ENCODE measurements at regions not wholly inside any gene's neighbourhood (a gene's known extent, or its start where the extent isn't known, plus 50 kb on each side); places are given as distances from the start of the nearest gene placed in this dataset.

DNA sequence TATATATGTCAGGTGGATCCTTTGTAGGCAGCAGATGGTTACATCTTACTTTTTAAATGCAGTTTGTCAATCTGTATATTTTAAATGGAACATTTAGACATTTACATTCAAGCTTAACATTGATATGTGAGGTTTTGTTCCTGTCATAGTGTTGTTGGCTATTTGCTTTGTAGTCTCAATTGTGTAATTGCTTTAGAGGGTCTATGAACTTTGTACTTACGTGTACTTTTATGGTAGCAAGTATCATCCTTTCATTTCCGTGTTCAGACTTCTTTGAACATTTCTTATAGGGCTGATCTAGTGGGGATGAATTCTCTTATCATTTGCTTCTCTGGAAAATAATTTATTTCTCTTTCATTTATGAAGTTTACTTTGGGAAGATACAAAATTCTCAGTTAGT is 656.0 kb downstream of the OTOL1 start:
- H3K9me2 ChIP-seq (ENCODE audit: insufficient read depth) = no peaks in the 10 kb centered on the region
- intact Hi-C loops (cut with micrococcal nuclease) = no loop called here
- POLR2A ChIA-PET = no interaction called here
- no peaks in the 10 kb centered on the region for H4K20me1 ChIP-seq (ENCODE audit: insufficient read depth)
- H3K4me3 ChIP-seq (replicated peaks in 1 of 2; ENCODE audit: low read depth in 1 of 2, low read length in 2 of 2) = no peak overlapping the region
- no peaks in the 10 kb centered on the region for H3K27me3 ChIP-seq (ENCODE audit: insufficient read depth, low read length)
- TF ChIP-seq POLR2AphosphoS5 (IDR thresholded peaks at IDR 0.05; ENCODE audit: low read depth, low read length) (no peak), EZH2phosphoT487 (IDR thresholded peaks at IDR 0.05; ENCODE audit: borderline replicate concordance) (no peak), RAD21 (IDR thresholded peaks at IDR 0.05; ENCODE audit: low read depth) (no peak), YY1 (IDR thresholded peaks at IDR 0.05; ENCODE audit: extremely low read depth, insufficient replicate concordance, low read depth, low read length) (no peak), ELF1 (IDR thresholded peaks at IDR 0.05; ENCODE audit: borderline replicate concordance, low read depth) (no peak), EGR1 (IDR thresholded peaks at IDR 0.05; ENCODE audit: low read depth) (no peak), ZNF274 (IDR thresholded peaks at IDR 0.05; ENCODE audit: low read depth, low read length) (no peak), SRF (IDR thresholded peaks at IDR 0.05; ENCODE audit: low read depth) (no peak), POLR2A (IDR thresholded peaks at IDR 0.05; ENCODE audit: borderline replicate concordance, extremely low read depth, insufficient read depth, insufficient read length) (no peak), EZH2 (IDR thresholded peaks at IDR 0.05) (no peak), FOSL1 (IDR thresholded peaks at IDR 0.05; ENCODE audit: low read depth) (no peak), CBX3 (IDR thresholded peaks at IDR 0.05; ENCODE audit: low read depth) (no peak), CEBPB (IDR thresholded peaks at IDR 0.05; ENCODE audit: low read depth) (no peak), JUND (IDR thresholded peaks at IDR 0.05) (no peak), ZFX (IDR thresholded peaks at IDR 0.05) (no peak)
- TF ChIP-seq, protein P1, sequence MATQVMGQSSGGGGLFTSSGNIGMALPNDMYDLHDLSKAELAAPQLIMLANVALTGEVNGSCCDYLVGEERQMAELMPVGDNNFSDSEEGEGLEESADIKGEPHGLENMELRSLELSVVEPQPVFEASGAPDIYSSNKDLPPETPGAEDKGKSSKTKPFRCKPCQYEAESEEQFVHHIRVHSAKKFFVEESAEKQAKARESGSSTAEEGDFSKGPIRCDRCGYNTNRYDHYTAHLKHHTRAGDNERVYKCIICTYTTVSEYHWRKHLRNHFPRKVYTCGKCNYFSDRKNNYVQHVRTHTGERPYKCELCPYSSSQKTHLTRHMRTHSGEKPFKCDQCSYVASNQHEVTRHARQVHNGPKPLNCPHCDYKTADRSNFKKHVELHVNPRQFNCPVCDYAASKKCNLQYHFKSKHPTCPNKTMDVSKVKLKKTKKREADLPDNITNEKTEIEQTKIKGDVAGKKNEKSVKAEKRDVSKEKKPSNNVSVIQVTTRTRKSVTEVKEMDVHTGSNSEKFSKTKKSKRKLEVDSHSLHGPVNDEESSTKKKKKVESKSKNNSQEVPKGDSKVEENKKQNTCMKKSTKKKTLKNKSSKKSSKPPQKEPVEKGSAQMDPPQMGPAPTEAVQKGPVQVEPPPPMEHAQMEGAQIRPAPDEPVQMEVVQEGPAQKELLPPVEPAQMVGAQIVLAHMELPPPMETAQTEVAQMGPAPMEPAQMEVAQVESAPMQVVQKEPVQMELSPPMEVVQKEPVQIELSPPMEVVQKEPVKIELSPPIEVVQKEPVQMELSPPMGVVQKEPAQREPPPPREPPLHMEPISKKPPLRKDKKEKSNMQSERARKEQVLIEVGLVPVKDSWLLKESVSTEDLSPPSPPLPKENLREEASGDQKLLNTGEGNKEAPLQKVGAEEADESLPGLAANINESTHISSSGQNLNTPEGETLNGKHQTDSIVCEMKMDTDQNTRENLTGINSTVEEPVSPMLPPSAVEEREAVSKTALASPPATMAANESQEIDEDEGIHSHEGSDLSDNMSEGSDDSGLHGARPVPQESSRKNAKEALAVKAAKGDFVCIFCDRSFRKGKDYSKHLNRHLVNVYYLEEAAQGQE (IDR thresholded peaks at IDR 0.05; ENCODE audit: low read depth) = no peak
- TF ChIP-seq, protein P2, sequence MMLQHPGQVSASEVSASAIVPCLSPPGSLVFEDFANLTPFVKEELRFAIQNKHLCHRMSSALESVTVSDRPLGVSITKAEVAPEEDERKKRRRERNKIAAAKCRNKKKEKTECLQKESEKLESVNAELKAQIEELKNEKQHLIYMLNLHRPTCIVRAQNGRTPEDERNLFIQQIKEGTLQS (IDR thresholded peaks at IDR 0.05) = no peak
- TF ChIP-seq, protein P3, sequence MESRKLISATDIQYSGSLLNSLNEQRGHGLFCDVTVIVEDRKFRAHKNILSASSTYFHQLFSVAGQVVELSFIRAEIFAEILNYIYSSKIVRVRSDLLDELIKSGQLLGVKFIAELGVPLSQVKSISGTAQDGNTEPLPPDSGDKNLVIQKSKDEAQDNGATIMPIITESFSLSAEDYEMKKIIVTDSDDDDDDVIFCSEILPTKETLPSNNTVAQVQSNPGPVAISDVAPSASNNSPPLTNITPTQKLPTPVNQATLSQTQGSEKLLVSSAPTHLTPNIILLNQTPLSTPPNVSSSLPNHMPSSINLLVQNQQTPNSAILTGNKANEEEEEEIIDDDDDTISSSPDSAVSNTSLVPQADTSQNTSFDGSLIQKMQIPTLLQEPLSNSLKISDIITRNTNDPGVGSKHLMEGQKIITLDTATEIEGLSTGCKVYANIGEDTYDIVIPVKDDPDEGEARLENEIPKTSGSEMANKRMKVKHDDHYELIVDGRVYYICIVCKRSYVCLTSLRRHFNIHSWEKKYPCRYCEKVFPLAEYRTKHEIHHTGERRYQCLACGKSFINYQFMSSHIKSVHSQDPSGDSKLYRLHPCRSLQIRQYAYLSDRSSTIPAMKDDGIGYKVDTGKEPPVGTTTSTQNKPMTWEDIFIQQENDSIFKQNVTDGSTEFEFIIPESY (IDR thresholded peaks at IDR 0.05; ENCODE audit: extremely low read depth, insufficient replicate concordance, low read length) = no peak
- TF ChIP-seq, protein P4, sequence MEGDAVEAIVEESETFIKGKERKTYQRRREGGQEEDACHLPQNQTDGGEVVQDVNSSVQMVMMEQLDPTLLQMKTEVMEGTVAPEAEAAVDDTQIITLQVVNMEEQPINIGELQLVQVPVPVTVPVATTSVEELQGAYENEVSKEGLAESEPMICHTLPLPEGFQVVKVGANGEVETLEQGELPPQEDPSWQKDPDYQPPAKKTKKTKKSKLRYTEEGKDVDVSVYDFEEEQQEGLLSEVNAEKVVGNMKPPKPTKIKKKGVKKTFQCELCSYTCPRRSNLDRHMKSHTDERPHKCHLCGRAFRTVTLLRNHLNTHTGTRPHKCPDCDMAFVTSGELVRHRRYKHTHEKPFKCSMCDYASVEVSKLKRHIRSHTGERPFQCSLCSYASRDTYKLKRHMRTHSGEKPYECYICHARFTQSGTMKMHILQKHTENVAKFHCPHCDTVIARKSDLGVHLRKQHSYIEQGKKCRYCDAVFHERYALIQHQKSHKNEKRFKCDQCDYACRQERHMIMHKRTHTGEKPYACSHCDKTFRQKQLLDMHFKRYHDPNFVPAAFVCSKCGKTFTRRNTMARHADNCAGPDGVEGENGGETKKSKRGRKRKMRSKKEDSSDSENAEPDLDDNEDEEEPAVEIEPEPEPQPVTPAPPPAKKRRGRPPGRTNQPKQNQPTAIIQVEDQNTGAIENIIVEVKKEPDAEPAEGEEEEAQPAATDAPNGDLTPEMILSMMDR (IDR thresholded peaks at IDR 0.05 in 2 of 3, conservative IDR thresholded peaks at IDR 0.05 in 1 of 3; ENCODE audit: borderline replicate concordance in 1 of 3, insufficient read depth in 1 of 3, low read depth in 2 of 3, low read length in 2 of 3) = no peak
- CTCF ChIA-PET = no interaction called here
- no peaks in the 10 kb centered on the region for H3K4me1 ChIP-seq (ENCODE audit: control insufficient read depth in 1 of 2, insufficient read depth in 2 of 2, low read length in 2 of 2)
- H2AFZ ChIP-seq (ENCODE audit: low read depth, low read length, poor library complexity, severe bottlenecking) = no peak overlapping the region
- no TSS peak for BruUV-seq (replicated peaks)
- no peak overlapping the region for H3K9ac ChIP-seq (ENCODE audit: low read length)
- DNase-seq (ENCODE audit: low read depth, low spot score) = no peak
- no peaks in the 10 kb centered on the region for H3K9me3 ChIP-seq (ENCODE audit: control insufficient read depth in 1 of 2, insufficient read depth in 1 of 2, low read depth in 1 of 2, low read length in 2 of 2)
- H3K36me3 ChIP-seq (ENCODE audit: control insufficient read depth in 1 of 2, insufficient read depth in 2 of 2, low read length in 2 of 2) = no peaks in the 10 kb centered on the region
- RAD21 ChIA-PET (ENCODE audit: low non-redundant PET in 1 of 2, low total read pairs in 2 of 2, uncharacterized antibody in 2 of 2, unreplicated experiment in 2 of 2) = no interaction called here
- no peak overlapping the region for H3K4me2 ChIP-seq (ENCODE audit: low read length)
- no peak for ATAC-seq
- H3K27ac ChIP-seq (ENCODE audit: low read depth, low read length) = no peak overlapping the region
- no peaks in the 10 kb centered on the region for H3K79me2 ChIP-seq (ENCODE audit: insufficient read depth, low read length)

All from HCT116 (cell line).